Peyer's patch (tissue), 4 donors: ENCODE measurements at regions not wholly inside any gene's neighbourhood (a gene's known extent, or its start where the extent isn't known, plus 50 kb on each side); places are given as distances from the start of the nearest gene placed in this dataset.
"Not testable (repeated sequence)": the region's sequence is repeated elsewhere in the genome, so short reads cannot be mapped to it uniquely, and the experiment has no call there.

Source experiments
- POLR2A ChIP-seq, 2 donors: fragments of 450-650 bp; IDR thresholded peaks; one replicate each; pipeline ENCODE4 v1.5.1; 2017; ENCODE audit warnings: antibody characterized with exemption in 2 of 2, mild to moderate bottlenecking in 2 of 2, moderate library complexity in 2 of 2
- TF ChIP-seq, protein P1 (sequence below), 6 experiments: fragments of 450-650 bp in 4 of 6; fragments of 200-600 bp in 2 of 6; sonication (generic) in 1 of 6; IDR thresholded peaks; one replicate each; pipeline ENCODE4 v1.5.1; 2017 to 2019; ENCODE audit warnings: antibody characterized with exemption in 6 of 6, mild to moderate bottlenecking in 3 of 6, moderate library complexity in 1 of 6

GRCh38 chr4:107419536-107419935 is 300.5 kb downstream of the PAPSS1 start:
- TF ChIP-seq POLR2A (IDR thresholded peaks at IDR 0.05): not testable (repeated sequence)
- TF ChIP-seq, protein P1, sequence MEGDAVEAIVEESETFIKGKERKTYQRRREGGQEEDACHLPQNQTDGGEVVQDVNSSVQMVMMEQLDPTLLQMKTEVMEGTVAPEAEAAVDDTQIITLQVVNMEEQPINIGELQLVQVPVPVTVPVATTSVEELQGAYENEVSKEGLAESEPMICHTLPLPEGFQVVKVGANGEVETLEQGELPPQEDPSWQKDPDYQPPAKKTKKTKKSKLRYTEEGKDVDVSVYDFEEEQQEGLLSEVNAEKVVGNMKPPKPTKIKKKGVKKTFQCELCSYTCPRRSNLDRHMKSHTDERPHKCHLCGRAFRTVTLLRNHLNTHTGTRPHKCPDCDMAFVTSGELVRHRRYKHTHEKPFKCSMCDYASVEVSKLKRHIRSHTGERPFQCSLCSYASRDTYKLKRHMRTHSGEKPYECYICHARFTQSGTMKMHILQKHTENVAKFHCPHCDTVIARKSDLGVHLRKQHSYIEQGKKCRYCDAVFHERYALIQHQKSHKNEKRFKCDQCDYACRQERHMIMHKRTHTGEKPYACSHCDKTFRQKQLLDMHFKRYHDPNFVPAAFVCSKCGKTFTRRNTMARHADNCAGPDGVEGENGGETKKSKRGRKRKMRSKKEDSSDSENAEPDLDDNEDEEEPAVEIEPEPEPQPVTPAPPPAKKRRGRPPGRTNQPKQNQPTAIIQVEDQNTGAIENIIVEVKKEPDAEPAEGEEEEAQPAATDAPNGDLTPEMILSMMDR (IDR thresholded peaks at IDR 0.05): not testable (repeated sequence)
